Activated T-helper 2 cell treated with anti-CD3 and anti-CD28 coated beads, Interferon-gamma antibody, Interleukin-2, Interleukin-4, amounts not matched to agents 10 μg/mL and 5 μg/mL and 100 μg/mL, durations not matched to agents 14 hours and 24 hours and 36 hours (primary cell): ENCODE measurements at regions not wholly inside any gene's neighbourhood (a gene's known extent, or its start where the extent isn't known, plus 50 kb on each side); places are given as distances from the start of the nearest gene placed in this dataset.

ENCODE experiments used
- DNase-seq: peaks from one replicate; pipeline ENCODE4 v3.0.0; 2021; ENCODE audit warnings: low spot score
- H3K27ac Mint-ChIP-seq: one replicate; pipeline ENCODE4 v1.8.0; 2021; ENCODE audit warnings: mixed read lengths
- H3K27me3 Mint-ChIP-seq: one replicate; pipeline ENCODE4 v1.8.0; 2021; ENCODE audit warnings: low read depth, mixed read lengths
- H3K36me3 Mint-ChIP-seq: one replicate; pipeline ENCODE4 v1.8.0; 2021; ENCODE audit warnings: low read depth, mixed read lengths
- H3K4me1 Mint-ChIP-seq: one replicate; pipeline ENCODE4 v1.8.0; 2021; ENCODE audit warnings: low read depth, mixed read lengths
- H3K4me3 Mint-ChIP-seq: one replicate; pipeline ENCODE4 v1.8.0; 2021; ENCODE audit warnings: low read depth, mild to moderate bottlenecking, moderate library complexity, mixed read lengths
- H3K9me3 Mint-ChIP-seq: one replicate; pipeline ENCODE4 v1.8.0; 2021; ENCODE audit warnings: mixed read lengths
- intact Hi-C: fragments of 100-400 bp; cut with micrococcal nuclease; formaldehyde crosslinking; loops from one replicate; pipeline ENCODE4 v1.15.1; 2023

- H3K36me3 Mint-ChIP-seq, result no peaks in the 10 kb centered on the region
- no peak for DNase-seq
- no peak overlapping the region for H3K27ac Mint-ChIP-seq
- no peak overlapping the region for H3K4me3 Mint-ChIP-seq
- H3K9me3 Mint-ChIP-seq, result no peaks in the 10 kb centered on the region
- intact Hi-C loops, result no loop called here
- no peaks in the 10 kb centered on the region for H3K4me1 Mint-ChIP-seq
- H3K27me3 Mint-ChIP-seq, result no peaks in the 10 kb centered on the region
Observed at GRCh38 chr2:221231511-221231910, 340.6 kb downstream of the EPHA4 start.

GRCh38 chr2:221235941-221236340 lies 336.2 kb downstream of the EPHA4 start:
- Mint-ChIP-seq H3K27me3 (no peaks in the 10 kb centered on the region), H3K9me3 (no peaks in the 10 kb centered on the region), H3K4me1 (no peaks in the 10 kb centered on the region), H3K36me3 (no peaks in the 10 kb centered on the region), H3K4me3 (no peak overlapping the region), H3K27ac (no peak overlapping the region)
- intact Hi-C loops, result no loop called here
- no peak for DNase-seq

DNA sequence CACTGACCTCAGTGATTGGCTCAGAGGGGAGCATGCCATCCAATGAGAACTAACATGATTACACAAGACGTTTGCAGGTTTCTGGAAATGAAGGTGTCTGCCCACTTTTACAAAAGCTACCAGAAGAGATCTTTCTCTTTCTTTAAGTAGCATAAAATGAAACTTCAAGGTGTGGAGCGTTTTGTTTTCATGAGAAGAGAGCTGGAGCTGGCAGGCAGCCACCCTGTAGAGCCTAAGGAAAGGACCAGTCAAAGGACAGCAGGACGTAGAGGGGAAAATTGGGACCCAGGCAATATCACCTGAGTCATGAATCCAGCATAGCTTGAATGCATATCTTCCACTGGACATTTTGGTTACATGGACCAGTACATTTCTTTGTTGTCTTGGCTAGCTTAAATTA lies 331.0 kb downstream of the EPHA4 start:
- H3K4me3 Mint-ChIP-seq, result no peak overlapping the region
- H3K36me3 Mint-ChIP-seq, result no peaks in the 10 kb centered on the region
- no peaks in the 10 kb centered on the region for H3K27me3 Mint-ChIP-seq
- H3K9me3 Mint-ChIP-seq, result no peaks in the 10 kb centered on the region
- no peak overlapping the region for H3K27ac Mint-ChIP-seq
- no peaks in the 10 kb centered on the region for H3K4me1 Mint-ChIP-seq
- intact Hi-C loops, result no loop called here
- DNase-seq, result no peak

DNA sequence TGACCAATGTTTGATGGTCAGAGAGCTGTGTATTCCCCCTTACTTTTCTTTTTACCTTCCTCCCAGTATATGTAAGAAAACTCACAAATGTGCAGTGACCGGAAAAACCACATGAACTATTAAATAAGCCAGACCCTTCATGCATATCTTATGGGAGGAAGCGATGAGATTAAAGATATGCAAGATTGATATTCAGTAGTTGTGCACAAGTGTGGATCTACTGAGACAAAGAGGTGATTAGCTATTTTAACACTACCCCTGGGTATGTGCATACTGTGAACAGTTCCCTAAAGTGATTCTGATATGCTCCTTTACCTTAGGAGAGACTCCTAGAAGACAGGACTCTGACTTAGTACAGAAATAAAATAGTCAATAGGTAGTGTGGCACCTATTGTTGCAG lies 328.3 kb downstream of the EPHA4 start:
- H3K4me1 Mint-ChIP-seq, result no peaks in the 10 kb centered on the region
- no peak for DNase-seq
- H3K4me3 Mint-ChIP-seq, result no peak overlapping the region
- no peak overlapping the region for H3K27ac Mint-ChIP-seq
- H3K36me3 Mint-ChIP-seq, result no peaks in the 10 kb centered on the region
- H3K27me3 Mint-ChIP-seq, result no peaks in the 10 kb centered on the region
- no peaks in the 10 kb centered on the region for H3K9me3 Mint-ChIP-seq
- intact Hi-C loops, result no loop called here

DNA sequence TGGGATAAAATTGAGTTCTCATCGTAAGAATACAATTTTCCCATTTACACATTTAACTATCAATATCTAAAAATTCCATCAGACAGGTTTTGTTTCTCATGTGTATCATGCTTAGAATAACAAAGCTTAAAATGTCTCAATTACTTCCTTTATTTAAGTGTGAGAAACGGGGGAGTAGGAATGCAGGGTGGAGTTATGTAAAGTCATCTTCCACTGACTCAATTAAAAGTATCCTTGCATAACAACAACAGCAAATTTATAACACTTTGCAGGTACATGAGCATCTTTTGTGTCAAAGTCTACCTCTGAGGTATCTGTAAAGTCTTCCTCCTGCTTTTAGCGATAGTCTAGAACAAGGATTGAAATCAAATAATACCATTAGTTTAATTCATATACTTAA lies 327.1 kb downstream of the EPHA4 start:
- Mint-ChIP-seq H3K27ac (no peak overlapping the region), H3K36me3 (no peaks in the 10 kb centered on the region), H3K27me3 (no peaks in the 10 kb centered on the region), H3K9me3 (no peaks in the 10 kb centered on the region), H3K4me1 (no peaks in the 10 kb centered on the region), H3K4me3 (no peak overlapping the region)
- intact Hi-C loops, result no loop called here
- DNase-seq, result no peak

GRCh38 chr2:221245772-221246171 lies 326.3 kb downstream of the EPHA4 start:
- Mint-ChIP-seq H3K4me3 (no peak overlapping the region), H3K27ac (no peak overlapping the region), H3K4me1 (no peaks in the 10 kb centered on the region), H3K27me3 (no peaks in the 10 kb centered on the region), H3K36me3 (no peaks in the 10 kb centered on the region), H3K9me3 (no peaks in the 10 kb centered on the region)
- intact Hi-C loops, result no loop called here
- no peak for DNase-seq

GRCh38 chr2:221254299-221254698 lies 317.8 kb downstream of the EPHA4 start:
- DNase-seq, result no peak
- Mint-ChIP-seq H3K27me3 (no peaks in the 10 kb centered on the region), H3K4me3 (no peak overlapping the region), H3K9me3 (no peaks in the 10 kb centered on the region), H3K36me3 (no peaks in the 10 kb centered on the region), H3K27ac (no peak overlapping the region), H3K4me1 (no peaks in the 10 kb centered on the region)
- intact Hi-C loops, result no loop called here

DNA sequence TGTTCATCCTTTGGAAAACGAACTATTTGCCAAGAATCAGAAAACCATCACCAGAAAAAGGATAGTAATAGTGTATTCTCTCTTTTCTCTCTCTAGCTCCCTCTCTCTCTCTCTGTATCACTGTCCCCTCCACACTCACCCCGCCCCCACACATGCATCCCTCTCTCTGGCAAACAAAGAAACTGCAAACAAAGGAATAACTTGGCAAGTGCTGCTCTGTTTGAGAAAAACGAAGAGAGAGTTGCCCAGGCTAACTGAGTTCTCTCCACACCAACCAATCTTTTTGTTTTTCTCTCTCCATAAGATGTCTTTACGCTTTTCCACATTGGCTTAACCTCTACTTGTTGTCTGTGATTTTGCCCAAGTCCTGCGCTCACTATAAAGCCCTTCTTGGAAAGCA lies 316.2 kb downstream of the EPHA4 start:
- Mint-ChIP-seq H3K27ac (no peak overlapping the region), H3K4me1 (no peaks in the 10 kb centered on the region)

GRCh38 chr2:221258464-221258863 lies 313.6 kb downstream of the EPHA4 start:
- no peak overlapping the region for H3K4me3 Mint-ChIP-seq
- DNase-seq, result no peak
- no peaks in the 10 kb centered on the region for H3K9me3 Mint-ChIP-seq
- H3K27ac Mint-ChIP-seq, result no peak overlapping the region
- no peaks in the 10 kb centered on the region for H3K36me3 Mint-ChIP-seq
- intact Hi-C loops, result no loop called here
- no peaks in the 10 kb centered on the region for H3K4me1 Mint-ChIP-seq
- no peaks in the 10 kb centered on the region for H3K27me3 Mint-ChIP-seq

More for the DNA sequence above, 316.2 kb downstream of the EPHA4 start:
- Mint-ChIP-seq H3K27me3 (no peaks in the 10 kb centered on the region), H3K4me3 (no peak overlapping the region), H3K9me3 (no peaks in the 10 kb centered on the region), H3K36me3 (no peaks in the 10 kb centered on the region)
- intact Hi-C loops, result no loop called here
- no peak for DNase-seq

DNA sequence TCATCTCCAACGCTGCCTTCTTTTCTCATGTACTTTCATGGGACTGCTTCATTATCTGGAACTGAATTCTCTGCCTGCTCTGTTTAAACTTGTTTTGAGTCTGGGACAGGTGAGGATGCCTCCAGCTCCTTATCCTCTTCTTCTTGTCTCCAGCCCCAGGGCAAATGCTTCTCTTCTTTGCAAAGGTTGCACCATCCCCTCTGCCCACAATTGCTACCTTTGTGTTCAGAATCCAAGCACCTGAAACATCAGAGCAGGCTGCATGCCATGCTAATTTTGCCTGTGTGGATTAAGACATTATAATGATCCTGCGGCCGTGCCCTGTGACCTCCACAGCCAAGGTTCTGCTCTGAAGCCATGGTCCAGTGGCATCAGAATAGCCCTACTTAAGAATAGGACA lies 309.5 kb downstream of the EPHA4 start:
- no peaks in the 10 kb centered on the region for H3K4me1 Mint-ChIP-seq
- no peak overlapping the region for H3K27ac Mint-ChIP-seq
- intact Hi-C loops, result no loop called here
- H3K4me3 Mint-ChIP-seq, result no peak overlapping the region
- H3K9me3 Mint-ChIP-seq, result no peaks in the 10 kb centered on the region
- no peaks in the 10 kb centered on the region for H3K27me3 Mint-ChIP-seq
- DNase-seq, result no peak
- H3K36me3 Mint-ChIP-seq, result no peaks in the 10 kb centered on the region

DNA sequence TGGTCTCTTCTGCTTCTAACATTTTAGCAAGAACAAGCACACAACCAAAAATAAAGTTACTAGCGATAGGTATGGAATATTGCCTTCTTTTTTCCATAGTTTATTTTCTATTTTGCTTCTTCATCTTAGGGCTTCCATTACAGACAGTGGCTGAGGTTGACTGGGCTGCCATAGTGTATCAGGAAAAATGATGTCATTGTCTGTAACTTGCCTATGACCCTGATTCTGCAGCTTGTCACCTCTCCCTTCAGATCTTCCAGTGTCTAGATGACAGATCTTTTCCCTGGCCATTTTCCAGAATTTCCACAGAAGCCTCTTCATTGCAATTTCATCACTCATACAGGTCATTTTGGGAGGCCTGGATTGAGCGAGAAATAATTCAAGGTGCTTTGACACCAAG lies 308.5 kb downstream of the EPHA4 start:
- no peaks in the 10 kb centered on the region for H3K4me1 Mint-ChIP-seq
- intact Hi-C loops, result no loop called here
- no peak for DNase-seq
- H3K36me3 Mint-ChIP-seq, result no peaks in the 10 kb centered on the region
- H3K27ac Mint-ChIP-seq, result no peak overlapping the region
- no peaks in the 10 kb centered on the region for H3K9me3 Mint-ChIP-seq
- H3K4me3 Mint-ChIP-seq, result no peak overlapping the region
- H3K27me3 Mint-ChIP-seq, result no peaks in the 10 kb centered on the region

- no peaks in the 10 kb centered on the region for H3K36me3 Mint-ChIP-seq
- H3K27ac Mint-ChIP-seq, result no peak overlapping the region
- intact Hi-C loops, result no loop called here
- no peaks in the 10 kb centered on the region for H3K4me1 Mint-ChIP-seq
- no peaks in the 10 kb centered on the region for H3K27me3 Mint-ChIP-seq
- H3K9me3 Mint-ChIP-seq, result no peaks in the 10 kb centered on the region
- no peak for DNase-seq
- no peak overlapping the region for H3K4me3 Mint-ChIP-seq
Observed at GRCh38 chr2:221264318-221264717, 307.8 kb downstream of the EPHA4 start.

- Mint-ChIP-seq H3K27me3 (no peaks in the 10 kb centered on the region), H3K9me3 (no peaks in the 10 kb centered on the region), H3K27ac (no peak overlapping the region), H3K4me3 (no peak overlapping the region), H3K4me1 (no peaks in the 10 kb centered on the region), H3K36me3 (no peaks in the 10 kb centered on the region)
- no peak for DNase-seq
- intact Hi-C loops, result no loop called here
Observed at GRCh38 chr2:221267773-221268425, 304.2 kb downstream of the EPHA4 start.

DNA sequence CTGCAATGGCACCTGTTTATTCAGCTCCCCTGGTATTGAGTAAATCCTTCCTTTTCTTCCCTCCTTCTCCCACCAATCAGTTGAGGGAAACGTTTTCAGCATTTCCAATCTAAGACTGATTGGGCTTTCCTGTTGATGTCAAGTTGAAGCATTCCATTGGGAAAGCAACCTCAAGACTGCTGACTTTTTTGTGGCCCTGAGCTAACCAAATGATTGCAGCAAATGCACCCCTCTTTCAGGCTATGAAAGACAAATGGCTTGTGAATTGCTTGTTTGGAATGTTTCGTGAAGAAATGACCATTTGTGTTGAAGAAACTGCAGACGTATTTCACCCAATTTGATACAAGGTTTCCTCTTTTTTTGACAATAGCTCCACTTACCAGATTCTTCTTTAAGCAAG lies 303.5 kb downstream of the EPHA4 start:
- H3K27ac Mint-ChIP-seq, result no peak overlapping the region
- no peaks in the 10 kb centered on the region for H3K9me3 Mint-ChIP-seq
- H3K36me3 Mint-ChIP-seq, result no peaks in the 10 kb centered on the region
- no peaks in the 10 kb centered on the region for H3K4me1 Mint-ChIP-seq
- no peaks in the 10 kb centered on the region for H3K27me3 Mint-ChIP-seq
- H3K4me3 Mint-ChIP-seq, result no peak overlapping the region
- DNase-seq, result no peak
- intact Hi-C loops, result no loop called here
